ENCODE measurements at regions not wholly inside any gene's neighbourhood (a gene's known extent, or its start where the extent isn't known, plus 50 kb on each side); places are given as distances from the start of the nearest gene placed in this dataset.
"Not testable (repeated sequence)": the region's sequence is repeated elsewhere in the genome, so short reads cannot be mapped to it uniquely, and the experiment has no call there.

GRCh38 chr11:11715075-11715474, 93.3 kb upstream of the GALNT18 start:
- DNase-seq (ENCODE audit: low spot score): not testable (repeated sequence)

GRCh38 chr11:11710556-11710955, 88.8 kb upstream of the GALNT18 start:
- DNase-seq (ENCODE audit: low spot score): no peak

- DNase-seq (ENCODE audit: low spot score): no peak
These were observed 87.8 kb upstream of the GALNT18 start for GRCh38 chr11:11709447-11710239.

GRCh38 chr11:11708256-11708655, 86.5 kb upstream of the GALNT18 start:
- DNase-seq (ENCODE audit: low spot score): no peak

- DNase-seq (ENCODE audit: low spot score): no peak
These were observed 84.2 kb upstream of the GALNT18 start for GRCh38 chr11:11706028-11706427.

- DNase-seq (ENCODE audit: low spot score): no peak
These were observed 82.1 kb upstream of the GALNT18 start for GRCh38 chr11:11703885-11704284.

- DNase-seq (ENCODE audit: low spot score): no peak
These were observed 79.3 kb upstream of the GALNT18 start for GRCh38 chr11:11701070-11701469.

- DNase-seq (ENCODE audit: low spot score): no peak
These were observed 76.0 kb upstream of the GALNT18 start for GRCh38 chr11:11697796-11698195.

- DNase-seq (ENCODE audit: low spot score): no peak
These were observed 69.7 kb upstream of the GALNT18 start for GRCh38 chr11:11691296-11692151.

GRCh38 chr11:11681536-11681935, 59.7 kb upstream of the GALNT18 start:
- DNase-seq (ENCODE audit: low spot score): no peak

- no peak for DNase-seq (ENCODE audit: low spot score)
These were observed 56.0 kb upstream of the GALNT18 start for GRCh38 chr11:11677672-11678356.

GRCh38 chr11:11675671-11676181, 53.9 kb upstream of the GALNT18 start:
- DNase-seq (ENCODE audit: low spot score): no peak

- no peak for DNase-seq (ENCODE audit: low spot score)
These were observed 51.0 kb upstream of the GALNT18 start for GRCh38 chr11:11672789-11673188.

- no peak for DNase-seq (ENCODE audit: low spot score)
These were observed 50.3 kb upstream of the GALNT18 start for GRCh38 chr11:11672101-11672500.

All from NAMALWA (cell line).